ENCODE measurements at regions not wholly inside any gene's neighbourhood (a gene's known extent, or its start where the extent isn't known, plus 50 kb on each side); places are given as distances from the start of the nearest gene placed in this dataset.

DNA sequence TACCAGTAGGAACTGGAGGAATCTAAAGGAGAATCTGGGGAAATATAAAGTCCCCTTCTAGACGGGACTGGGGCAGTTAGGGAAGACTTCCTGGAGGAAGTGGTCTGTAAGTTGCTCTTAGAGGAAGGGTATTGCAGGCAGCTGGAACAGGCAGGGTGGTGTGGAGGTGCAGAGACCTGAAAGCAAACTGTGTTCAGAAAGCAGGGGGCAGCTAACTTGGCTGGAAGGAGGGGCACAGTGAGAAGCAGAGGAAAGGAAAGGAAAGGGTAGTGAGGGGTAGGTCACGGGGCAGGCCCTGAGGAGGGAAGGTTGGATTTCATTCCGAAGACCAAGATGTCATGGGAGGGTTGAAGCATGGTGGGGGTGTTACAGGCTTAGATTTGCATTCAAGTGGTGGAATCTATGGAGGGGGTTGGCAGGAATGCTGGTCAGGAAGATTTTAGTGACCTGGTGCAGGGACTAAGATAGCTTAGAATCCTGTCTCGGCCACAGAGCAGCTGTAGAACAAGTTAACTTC lies 240.7 kb downstream of the FOXD2 start (continued):
- TF ChIP-seq, protein P1, sequence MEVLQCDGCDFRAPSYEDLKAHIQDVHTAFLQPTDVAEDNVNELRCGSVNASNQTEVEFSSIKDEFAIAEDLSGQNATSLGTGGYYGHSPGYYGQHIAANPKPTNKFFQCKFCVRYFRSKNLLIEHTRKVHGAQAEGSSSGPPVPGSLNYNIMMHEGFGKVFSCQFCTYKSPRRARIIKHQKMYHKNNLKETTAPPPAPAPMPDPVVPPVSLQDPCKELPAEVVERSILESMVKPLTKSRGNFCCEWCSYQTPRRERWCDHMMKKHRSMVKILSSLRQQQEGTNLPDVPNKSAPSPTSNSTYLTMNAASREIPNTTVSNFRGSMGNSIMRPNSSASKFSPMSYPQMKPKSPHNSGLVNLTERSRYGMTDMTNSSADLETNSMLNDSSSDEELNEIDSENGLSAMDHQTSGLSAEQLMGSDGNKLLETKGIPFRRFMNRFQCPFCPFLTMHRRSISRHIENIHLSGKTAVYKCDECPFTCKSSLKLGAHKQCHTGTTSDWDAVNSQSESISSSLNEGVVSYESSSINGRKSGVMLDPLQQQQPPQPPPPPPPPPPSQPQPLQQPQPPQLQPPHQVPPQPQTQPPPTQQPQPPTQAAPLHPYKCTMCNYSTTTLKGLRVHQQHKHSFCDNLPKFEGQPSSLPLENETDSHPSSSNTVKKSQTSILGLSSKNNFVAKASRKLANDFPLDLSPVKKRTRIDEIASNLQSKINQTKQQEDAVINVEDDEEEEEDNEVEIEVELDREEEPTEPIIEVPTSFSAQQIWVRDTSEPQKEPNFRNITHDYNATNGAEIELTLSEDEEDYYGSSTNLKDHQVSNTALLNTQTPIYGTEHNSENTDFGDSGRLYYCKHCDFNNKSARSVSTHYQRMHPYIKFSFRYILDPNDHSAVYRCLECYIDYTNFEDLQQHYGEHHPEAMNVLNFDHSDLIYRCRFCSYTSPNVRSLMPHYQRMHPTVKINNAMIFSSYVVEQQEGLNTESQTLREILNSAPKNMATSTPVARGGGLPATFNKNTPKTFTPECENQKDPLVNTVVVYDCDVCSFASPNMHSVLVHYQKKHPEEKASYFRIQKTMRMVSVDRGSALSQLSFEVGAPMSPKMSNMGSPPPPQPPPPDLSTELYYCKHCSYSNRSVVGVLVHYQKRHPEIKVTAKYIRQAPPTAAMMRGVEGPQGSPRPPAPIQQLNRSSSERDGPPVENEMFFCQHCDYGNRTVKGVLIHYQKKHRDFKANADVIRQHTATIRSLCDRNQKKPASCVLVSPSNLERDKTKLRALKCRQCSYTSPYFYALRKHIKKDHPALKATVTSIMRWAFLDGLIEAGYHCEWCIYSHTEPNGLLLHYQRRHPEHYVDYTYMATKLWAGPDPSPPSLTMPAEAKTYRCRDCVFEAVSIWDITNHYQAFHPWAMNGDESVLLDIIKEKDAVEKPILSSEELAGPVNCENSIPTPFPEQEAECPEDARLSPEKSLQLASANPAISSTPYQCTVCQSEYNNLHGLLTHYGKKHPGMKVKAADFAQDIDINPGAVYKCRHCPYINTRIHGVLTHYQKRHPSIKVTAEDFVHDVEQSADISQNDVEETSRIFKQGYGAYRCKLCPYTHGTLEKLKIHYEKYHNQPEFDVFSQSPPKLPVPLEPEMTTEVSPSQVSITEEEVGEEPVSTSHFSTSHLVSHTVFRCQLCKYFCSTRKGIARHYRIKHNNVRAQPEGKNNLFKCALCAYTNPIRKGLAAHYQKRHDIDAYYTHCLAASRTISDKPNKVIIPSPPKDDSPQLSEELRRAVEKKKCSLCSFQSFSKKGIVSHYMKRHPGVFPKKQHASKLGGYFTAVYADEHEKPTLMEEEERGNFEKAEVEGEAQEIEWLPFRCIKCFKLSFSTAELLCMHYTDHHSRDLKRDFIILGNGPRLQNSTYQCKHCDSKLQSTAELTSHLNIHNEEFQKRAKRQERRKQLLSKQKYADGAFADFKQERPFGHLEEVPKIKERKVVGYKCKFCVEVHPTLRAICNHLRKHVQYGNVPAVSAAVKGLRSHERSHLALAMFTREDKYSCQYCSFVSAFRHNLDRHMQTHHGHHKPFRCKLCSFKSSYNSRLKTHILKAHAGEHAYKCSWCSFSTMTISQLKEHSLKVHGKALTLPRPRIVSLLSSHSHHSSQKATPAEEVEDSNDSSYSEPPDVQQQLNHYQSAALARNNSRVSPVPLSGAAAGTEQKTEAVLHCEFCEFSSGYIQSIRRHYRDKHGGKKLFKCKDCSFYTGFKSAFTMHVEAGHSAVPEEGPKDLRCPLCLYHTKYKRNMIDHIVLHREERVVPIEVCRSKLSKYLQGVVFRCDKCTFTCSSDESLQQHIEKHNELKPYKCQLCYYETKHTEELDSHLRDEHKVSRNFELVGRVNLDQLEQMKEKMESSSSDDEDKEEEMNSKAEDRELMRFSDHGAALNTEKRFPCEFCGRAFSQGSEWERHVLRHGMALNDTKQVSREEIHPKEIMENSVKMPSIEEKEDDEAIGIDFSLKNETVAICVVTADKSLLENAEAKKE (CRISPR knock-in tag; IDR thresholded peaks at IDR 0.05), result no peak
- TF ChIP-seq POLR2AphosphoS5 (IDR thresholded peaks at IDR 0.05; ENCODE audit: low read depth), result no peak
- TF ChIP-seq ZNF114 (CRISPR knock-in tag; IDR thresholded peaks at IDR 0.05), result no peak
- TF ChIP-seq ZNF331 (CRISPR knock-in tag; IDR thresholded peaks at IDR 0.05; ENCODE audit: low read depth), result no peak
- TF ChIP-seq EZH2phosphoT487 (IDR thresholded peaks at IDR 0.05; ENCODE audit: unreplicated experiment), result no peak
- no peak for TF ChIP-seq CREB1 (CRISPR knock-in tag; IDR thresholded peaks at IDR 0.05; ENCODE audit: low read depth)
- TF ChIP-seq, protein P2, sequence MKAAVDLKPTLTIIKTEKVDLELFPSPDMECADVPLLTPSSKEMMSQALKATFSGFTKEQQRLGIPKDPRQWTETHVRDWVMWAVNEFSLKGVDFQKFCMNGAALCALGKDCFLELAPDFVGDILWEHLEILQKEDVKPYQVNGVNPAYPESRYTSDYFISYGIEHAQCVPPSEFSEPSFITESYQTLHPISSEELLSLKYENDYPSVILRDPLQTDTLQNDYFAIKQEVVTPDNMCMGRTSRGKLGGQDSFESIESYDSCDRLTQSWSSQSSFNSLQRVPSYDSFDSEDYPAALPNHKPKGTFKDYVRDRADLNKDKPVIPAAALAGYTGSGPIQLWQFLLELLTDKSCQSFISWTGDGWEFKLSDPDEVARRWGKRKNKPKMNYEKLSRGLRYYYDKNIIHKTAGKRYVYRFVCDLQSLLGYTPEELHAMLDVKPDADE (IDR thresholded peaks at IDR 0.05), result no peak
- no peak for TF ChIP-seq NANOG (IDR thresholded peaks at IDR 0.05; ENCODE audit: borderline replicate concordance)
- TF ChIP-seq JUNB (IDR thresholded peaks at IDR 0.05; ENCODE audit: unreplicated experiment), result no peak
- TF ChIP-seq, protein P3, sequence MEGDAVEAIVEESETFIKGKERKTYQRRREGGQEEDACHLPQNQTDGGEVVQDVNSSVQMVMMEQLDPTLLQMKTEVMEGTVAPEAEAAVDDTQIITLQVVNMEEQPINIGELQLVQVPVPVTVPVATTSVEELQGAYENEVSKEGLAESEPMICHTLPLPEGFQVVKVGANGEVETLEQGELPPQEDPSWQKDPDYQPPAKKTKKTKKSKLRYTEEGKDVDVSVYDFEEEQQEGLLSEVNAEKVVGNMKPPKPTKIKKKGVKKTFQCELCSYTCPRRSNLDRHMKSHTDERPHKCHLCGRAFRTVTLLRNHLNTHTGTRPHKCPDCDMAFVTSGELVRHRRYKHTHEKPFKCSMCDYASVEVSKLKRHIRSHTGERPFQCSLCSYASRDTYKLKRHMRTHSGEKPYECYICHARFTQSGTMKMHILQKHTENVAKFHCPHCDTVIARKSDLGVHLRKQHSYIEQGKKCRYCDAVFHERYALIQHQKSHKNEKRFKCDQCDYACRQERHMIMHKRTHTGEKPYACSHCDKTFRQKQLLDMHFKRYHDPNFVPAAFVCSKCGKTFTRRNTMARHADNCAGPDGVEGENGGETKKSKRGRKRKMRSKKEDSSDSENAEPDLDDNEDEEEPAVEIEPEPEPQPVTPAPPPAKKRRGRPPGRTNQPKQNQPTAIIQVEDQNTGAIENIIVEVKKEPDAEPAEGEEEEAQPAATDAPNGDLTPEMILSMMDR (conservative IDR thresholded peaks at IDR 0.05; ENCODE audit: low read depth in 2 of 2), result no peak
- TF ChIP-seq STAT1 (IDR thresholded peaks at IDR 0.05; ENCODE audit: unreplicated experiment), result no peak
